ENCODE measurements at regions not wholly inside any gene's neighbourhood (a gene's known extent, or its start where the extent isn't known, plus 50 kb on each side); places are given as distances from the start of the nearest gene placed in this dataset.

DNA sequence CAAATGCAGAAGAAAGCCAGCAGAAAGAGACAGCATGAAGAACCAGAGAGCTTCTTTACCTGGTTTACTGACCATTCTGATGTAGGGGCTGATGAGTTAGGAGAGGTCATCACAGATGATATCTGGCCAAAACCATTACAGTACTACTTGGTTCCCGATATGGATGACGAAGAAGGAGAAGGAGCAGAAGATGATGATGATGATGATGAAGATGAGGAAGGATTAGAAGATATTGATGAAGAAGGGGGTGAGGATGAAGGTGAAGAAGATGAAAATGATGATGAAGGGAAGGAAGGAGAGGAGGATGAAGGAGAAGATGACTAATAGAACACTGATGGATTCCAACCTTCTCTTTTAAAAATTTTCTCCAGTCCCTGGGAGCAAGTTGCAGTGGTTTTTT, 178.2 kb upstream of the CRY1 start:
- TF ChIP-seq, protein P1, sequence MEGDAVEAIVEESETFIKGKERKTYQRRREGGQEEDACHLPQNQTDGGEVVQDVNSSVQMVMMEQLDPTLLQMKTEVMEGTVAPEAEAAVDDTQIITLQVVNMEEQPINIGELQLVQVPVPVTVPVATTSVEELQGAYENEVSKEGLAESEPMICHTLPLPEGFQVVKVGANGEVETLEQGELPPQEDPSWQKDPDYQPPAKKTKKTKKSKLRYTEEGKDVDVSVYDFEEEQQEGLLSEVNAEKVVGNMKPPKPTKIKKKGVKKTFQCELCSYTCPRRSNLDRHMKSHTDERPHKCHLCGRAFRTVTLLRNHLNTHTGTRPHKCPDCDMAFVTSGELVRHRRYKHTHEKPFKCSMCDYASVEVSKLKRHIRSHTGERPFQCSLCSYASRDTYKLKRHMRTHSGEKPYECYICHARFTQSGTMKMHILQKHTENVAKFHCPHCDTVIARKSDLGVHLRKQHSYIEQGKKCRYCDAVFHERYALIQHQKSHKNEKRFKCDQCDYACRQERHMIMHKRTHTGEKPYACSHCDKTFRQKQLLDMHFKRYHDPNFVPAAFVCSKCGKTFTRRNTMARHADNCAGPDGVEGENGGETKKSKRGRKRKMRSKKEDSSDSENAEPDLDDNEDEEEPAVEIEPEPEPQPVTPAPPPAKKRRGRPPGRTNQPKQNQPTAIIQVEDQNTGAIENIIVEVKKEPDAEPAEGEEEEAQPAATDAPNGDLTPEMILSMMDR (IDR thresholded peaks at IDR 0.05), result no peak
- no peak overlapping the region for H3K4me3 ChIP-seq
- no peaks in the 10 kb centered on the region for H3K27me3 ChIP-seq
- no peak for DNase-seq
- no peak overlapping the region for H3K27ac ChIP-seq
- 82 to 94% methylated on average over 2 of the region's 2 CpGs for WGBS, 2 donors
- intact Hi-C loops (cut with DNase I), result no loop called here
- no peak for FAIRE-seq
- no peaks in the 10 kb centered on the region for H3K36me3 ChIP-seq
- H3K4me1 ChIP-seq, result no peaks in the 10 kb centered on the region
- H3K9me3 ChIP-seq, result no peaks in the 10 kb centered on the region
- ATAC-seq, result no peak

DNA sequence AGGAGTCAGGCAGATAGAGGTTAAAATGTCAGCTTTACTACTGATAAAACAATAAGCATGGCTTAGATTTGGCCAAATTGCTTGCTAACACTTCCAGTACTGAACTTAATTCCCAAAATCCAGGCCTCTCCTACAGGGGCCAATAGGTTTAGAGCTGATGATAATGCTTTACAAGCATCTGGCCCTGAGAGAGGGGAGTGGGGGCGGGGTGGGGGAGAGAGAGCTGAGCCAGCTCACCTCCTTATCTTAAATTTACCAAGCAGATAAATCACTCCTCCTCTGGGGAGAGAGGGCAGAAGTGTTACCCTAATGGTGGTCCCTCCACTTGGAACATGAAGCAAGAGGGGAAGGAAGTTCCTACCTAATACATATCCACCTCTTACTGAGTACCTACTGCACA, 182.2 kb upstream of the CRY1 start:
- TF ChIP-seq, protein P1 (IDR thresholded peaks at IDR 0.05), result no peak
- Histone ChIP-seq H3K27me3 (no peaks in the 10 kb centered on the region), H3K4me3 (no peak overlapping the region), H3K36me3 (no peaks in the 10 kb centered on the region), H3K4me1 (no peaks in the 10 kb centered on the region), H3K9me3 (no peaks in the 10 kb centered on the region), H3K27ac (no peak overlapping the region)
- no peak for DNase-seq
- intact Hi-C loops (cut with DNase I), result no loop called here
- ATAC-seq, result no peak
- 60 to 77% methylated on average over 1 of the region's 1 CpG for WGBS, 2 donors
- no peak for FAIRE-seq

DNA sequence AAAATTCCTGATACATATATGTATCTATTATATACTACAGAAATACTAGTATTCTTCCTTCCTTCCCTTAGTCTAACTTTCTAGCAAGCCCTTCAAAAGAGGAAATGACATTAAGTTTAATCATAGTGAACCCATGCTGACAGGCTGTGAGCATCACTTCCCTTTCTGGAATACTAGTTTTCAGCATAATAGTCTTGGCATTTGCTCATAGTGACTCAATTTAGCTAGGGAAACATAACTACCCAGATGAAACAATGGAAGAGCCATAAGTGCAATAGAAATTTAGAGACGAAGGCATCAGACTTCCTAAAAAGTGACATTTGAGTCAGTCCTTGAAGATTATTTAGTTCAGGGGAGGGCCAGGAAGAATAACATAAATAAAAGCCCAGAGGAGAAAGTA, 184.5 kb upstream of the CRY1 start:
- Histone ChIP-seq H3K36me3 (no peaks in the 10 kb centered on the region), H3K4me1 (no peaks in the 10 kb centered on the region), H3K27me3 (no peaks in the 10 kb centered on the region), H3K9me3 (no peaks in the 10 kb centered on the region), H3K27ac (no peak overlapping the region), H3K4me3 (no peak overlapping the region)
- intact Hi-C loops (cut with DNase I), result no loop called here
- DNase-seq (no peak), ATAC-seq (no peak), FAIRE-seq (no peak)
- WGBS, 2 donors, result 60 to 63% methylated on average over 1 of the region's 1 CpG
- TF ChIP-seq, protein P1 (IDR thresholded peaks at IDR 0.05), result no peak

DNA sequence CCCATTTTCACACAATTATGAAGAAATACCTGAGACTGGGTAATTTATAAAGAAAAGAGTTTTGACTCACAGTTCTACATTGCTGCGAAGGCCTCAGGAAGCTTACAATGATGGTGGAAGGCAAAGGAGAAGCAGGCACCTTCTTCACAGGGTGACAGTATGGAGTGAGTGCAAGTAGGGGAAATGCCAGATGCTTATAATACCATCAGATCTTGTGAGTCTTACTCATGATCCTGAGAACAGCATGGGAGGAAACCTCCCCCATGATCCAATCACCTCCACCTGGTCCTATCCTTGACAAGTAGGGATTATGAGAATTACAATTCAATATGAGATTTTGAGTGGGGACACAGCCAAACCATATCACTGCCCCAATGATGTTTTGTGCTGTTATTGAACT, 189.3 kb upstream of the CRY1 start:
- FAIRE-seq (no peak), ATAC-seq (no peak), DNase-seq (no peak)
- 74 to 86% methylated on average over 1 of the region's 1 CpG for WGBS, 2 donors
- Histone ChIP-seq H3K27ac (no peak overlapping the region), H3K36me3 (no peaks in the 10 kb centered on the region), H3K4me1 (no peaks in the 10 kb centered on the region), H3K4me3 (no peak overlapping the region), H3K9me3 (no peaks in the 10 kb centered on the region), H3K27me3 (no peaks in the 10 kb centered on the region)
- intact Hi-C loops (cut with DNase I), result no loop called here
- TF ChIP-seq, protein P1 (IDR thresholded peaks at IDR 0.05), result no peak

DNA sequence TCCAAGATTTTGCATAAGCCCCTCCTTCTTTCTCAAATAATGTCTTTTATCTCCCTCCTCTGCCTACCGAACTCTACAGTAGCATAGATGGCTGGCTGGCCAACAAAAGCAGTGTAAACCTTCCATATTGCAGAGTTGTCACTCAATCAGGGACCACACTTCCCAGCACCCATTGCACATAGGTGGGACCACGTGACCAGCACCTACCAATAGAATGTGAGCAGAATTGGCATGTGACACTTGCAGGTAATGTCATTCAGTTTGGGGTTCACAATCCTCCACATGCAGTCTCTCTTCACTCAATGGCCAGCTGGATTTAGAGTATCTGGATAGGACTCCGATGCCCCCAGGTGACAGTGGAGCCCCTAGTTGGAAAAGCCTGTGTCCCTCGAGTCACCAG, 190.3 kb upstream of the CRY1 start:
- ATAC-seq, result no peak
- TF ChIP-seq, protein P1 (IDR thresholded peaks at IDR 0.05), result no peak

More for the DNA sequence above, 190.3 kb upstream of the CRY1 start:
- Histone ChIP-seq H3K36me3 (no peaks in the 10 kb centered on the region), H3K4me3 (no peak overlapping the region), H3K27ac (no peak overlapping the region), H3K9me3 (no peaks in the 10 kb centered on the region), H3K4me1 (no peaks in the 10 kb centered on the region), H3K27me3 (no peaks in the 10 kb centered on the region)
- WGBS, 2 donors, result 56 to 62% methylated on average over 4 of the region's 4 CpGs
- no peak for DNase-seq
- intact Hi-C loops (cut with DNase I), result no loop called here
- FAIRE-seq, result no peak
